GM12878 (cell line): ENCODE measurements at regions not wholly inside any gene's neighbourhood (a gene's known extent, or its start where the extent isn't known, plus 50 kb on each side); places are given as distances from the start of the nearest gene placed in this dataset.

Experiments
- CTCF ChIP-seq, 3 experiments: IDR thresholded peaks in 2 of 3; conservative IDR thresholded peaks in 1 of 3; 2 replicates each; pipeline ENCODE4 v1.5.1; 2011; ENCODE audit warnings: low read depth in 3 of 3, low read length in 3 of 3, mild to moderate bottlenecking in 3 of 3, control low read depth in 2 of 3, moderate library complexity in 2 of 3, inconsistent platforms in 1 of 3, mixed read lengths in 1 of 3; ENCODE audit not compliant: control insufficient read depth in 2 of 3, insufficient read depth in 1 of 3; ENCODE audit errors: extremely low read depth in 1 of 3
- RAD21 ChIP-seq: IDR thresholded peaks from 2 replicates; pipeline ENCODE4 v1.6.1; 2011; ENCODE audit warnings: mild to moderate bottlenecking, low read depth, low read length, moderate library complexity; ENCODE audit not compliant: insufficient read depth
- ZBED1 ChIP-seq: IDR thresholded peaks from 2 replicates; pipeline ENCODE4 v1.6.1; 2016; ENCODE audit warnings: borderline replicate concordance

GRCh38 chr18:4789506-4789905, 334.4 kb upstream of the DLGAP1 start:
- TF ChIP-seq CTCF (IDR thresholded peaks at IDR 0.05 in 2 of 3, conservative IDR thresholded peaks at IDR 0.05 in 1 of 3; ENCODE audit: control insufficient read depth in 2 of 3, extremely low read depth in 1 of 3, insufficient read depth in 1 of 3, low read depth in 3 of 3, low read length in 3 of 3), result peak in 1 of 3 experiments; percentile 25; a peak in 1 of 6 replicates
- no peak for TF ChIP-seq ZBED1
- no peak for TF ChIP-seq RAD21
